Stimulated activated CD4-positive, alpha-beta T cell treated with anti-CD3 and anti-CD28 coated beads, TNF-alpha, amount 100 ng/mL, for 1 hour (primary cell): ENCODE measurements at regions not wholly inside any gene's neighbourhood (a gene's known extent, or its start where the extent isn't known, plus 50 kb on each side); places are given as distances from the start of the nearest gene placed in this dataset.

ENCODE experiments used
- DNase-seq, 3 donors: peaks; one replicate each; pipeline ENCODE4 v3.0.0-alpha.2; 2020; ENCODE audit warnings: low read depth in 3 of 3, low spot score in 1 of 3

DNA sequence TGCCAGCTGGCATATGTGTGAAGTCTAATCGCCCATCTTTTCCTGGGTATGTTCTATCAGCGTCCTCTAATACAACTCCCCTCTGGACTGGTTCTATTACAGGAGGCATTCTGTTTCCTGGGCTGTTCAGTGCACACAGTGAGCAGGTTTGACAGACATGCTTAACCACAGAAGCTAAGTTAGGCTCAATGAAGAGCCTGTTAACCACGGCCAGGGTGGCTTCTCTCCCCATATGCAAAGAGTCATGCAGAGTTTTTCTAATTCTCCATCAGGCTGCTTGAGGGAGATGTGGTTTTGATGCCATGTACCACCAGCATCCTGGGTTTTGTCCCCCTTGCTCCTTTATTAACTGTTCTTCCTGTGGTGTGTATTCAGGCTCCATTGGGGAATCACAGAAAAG is 57.2 kb upstream of the ALOX12 start:
- no peak for DNase-seq

DNA sequence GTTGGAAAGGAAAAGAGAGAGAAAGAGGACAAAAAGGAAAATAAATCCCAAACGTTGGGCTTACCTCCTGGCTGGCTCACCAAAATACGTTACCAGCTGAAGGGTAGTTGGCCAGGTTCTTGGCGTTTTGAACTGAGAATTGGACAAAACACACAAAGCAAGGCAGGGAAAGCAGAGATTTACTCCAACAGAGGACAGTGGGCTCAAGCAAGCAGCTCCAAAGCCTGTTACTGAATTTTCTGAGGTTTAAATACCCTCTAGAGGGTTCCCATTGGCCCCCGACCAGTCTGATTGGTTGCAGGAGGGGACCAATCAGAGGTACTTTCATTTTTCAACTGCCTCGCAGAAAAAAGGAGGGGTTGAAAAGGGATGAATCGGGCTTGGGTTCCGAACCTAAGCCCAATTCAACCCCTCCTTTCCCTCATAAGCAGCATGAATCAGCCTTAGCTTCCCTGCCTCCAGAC is 55.6 kb upstream of the ALOX12 start:
- no peak for DNase-seq

DNA sequence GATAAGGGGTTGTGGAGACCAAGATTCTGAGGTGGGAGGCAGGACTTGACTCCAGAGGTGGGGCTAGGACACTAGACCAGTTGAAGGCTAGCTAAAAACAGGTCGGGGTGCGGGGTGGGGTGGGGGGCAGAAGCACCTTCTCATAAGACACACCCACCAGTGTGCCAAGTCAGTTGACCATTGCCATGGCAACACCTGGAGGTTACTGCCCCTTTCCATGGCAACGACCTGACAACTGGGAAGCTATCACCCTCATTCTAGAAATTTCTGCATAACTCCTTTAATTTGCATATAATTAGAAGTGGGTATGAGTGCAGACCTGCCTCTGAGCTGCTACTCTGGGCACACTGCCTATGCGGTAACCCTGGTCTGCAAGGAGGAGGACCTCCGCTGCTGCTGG is 53.9 kb upstream of the ALOX12 start:
- DNase-seq, result no peak

DNA sequence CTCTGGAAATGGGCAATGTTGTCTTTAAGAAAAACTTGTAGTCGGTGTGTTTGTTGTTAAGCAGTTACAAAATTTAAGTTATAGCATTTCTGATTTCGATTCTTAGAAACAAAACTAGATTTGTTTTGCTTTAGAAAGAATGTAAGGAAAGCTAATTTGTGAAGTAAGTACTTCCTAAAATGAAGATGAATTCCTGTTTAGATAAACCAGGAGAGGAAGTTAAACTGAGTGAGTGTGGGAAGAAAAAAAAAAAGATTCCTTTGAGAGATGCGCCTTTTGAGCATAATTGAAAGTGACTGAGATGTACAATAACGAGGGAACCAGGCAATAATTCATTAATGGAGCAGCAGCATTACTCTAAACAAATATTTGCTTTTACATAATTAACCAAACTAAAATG is 52.4 kb upstream of the ALOX12 start:
- DNase-seq, result no peak
